DND-41 (cell line): ENCODE measurements at regions not wholly inside any gene's neighbourhood (a gene's known extent, or its start where the extent isn't known, plus 50 kb on each side); places are given as distances from the start of the nearest gene placed in this dataset.

Experiments
- ATAC-seq: fragments of 200-7000 bp; cut with Tn5 transposase; 3 replicates; pipeline ENCODE4 v1.9.1; 2021; ENCODE audit warnings: low read depth; ENCODE audit not compliant: insufficient read depth
- DNase-seq: peaks from one replicate; pipeline ENCODE4 v3.0.0-alpha.2; 2020
- H2AFZ ChIP-seq: 2 replicates; pipeline ENCODE4 v1.6.0; 2012; ENCODE audit warnings: low read depth, low read length
- H3K27ac ChIP-seq: 2 replicates; pipeline ENCODE4 v1.5.1; 2012; ENCODE audit warnings: low read length, inconsistent platforms
- H3K27me3 ChIP-seq: fragments of 200-600 bp; sonication (generic); 2 replicates; pipeline ENCODE4 v1.6.0; 2012; ENCODE audit warnings: low read length, mild to moderate bottlenecking, inconsistent platforms; ENCODE audit not compliant: insufficient read depth, poor library complexity
- H3K36me3 ChIP-seq: 2 replicates; pipeline ENCODE4 v1.5.1; 2012; ENCODE audit warnings: low read length, inconsistent platforms; ENCODE audit not compliant: insufficient read depth
- H3K4me1 ChIP-seq: 2 replicates; pipeline ENCODE4 v1.5.1; 2012; ENCODE audit warnings: mild to moderate bottlenecking, low read length; ENCODE audit not compliant: insufficient read depth
- H3K4me2 ChIP-seq: 2 replicates; pipeline ENCODE4 v1.6.0; 2012; ENCODE audit warnings: mild to moderate bottlenecking, moderate library complexity, low read length, inconsistent platforms; ENCODE audit not compliant: insufficient read depth
- H3K4me3 ChIP-seq, 2 experiments: fragments of 200-600 bp in 1 of 2; shearing (Covaris generic) in 1 of 2; 2 replicates each; pipeline ENCODE4 v1.5.1; 2012 to 2016; ENCODE audit warnings: inconsistent platforms in 2 of 2, low read length in 2 of 2, mild to moderate bottlenecking in 2 of 2, low read depth in 1 of 2, moderate library complexity in 1 of 2
- H3K79me2 ChIP-seq: 2 replicates; pipeline ENCODE4 v1.6.0; 2012; ENCODE audit warnings: low read length, inconsistent platforms; ENCODE audit not compliant: insufficient read depth
- H3K9ac ChIP-seq: 2 replicates; pipeline ENCODE4 v1.6.0; 2012; ENCODE audit warnings: low read depth, mild to moderate bottlenecking, inconsistent platforms, low read length, moderate library complexity
- H3K9me3 ChIP-seq: 2 replicates; pipeline ENCODE4 v1.5.1; 2012; ENCODE audit warnings: low read length, moderate library complexity, mild to moderate bottlenecking, inconsistent platforms; ENCODE audit not compliant: insufficient read depth, severe bottlenecking
- H4K20me1 ChIP-seq: 2 replicates; pipeline ENCODE4 v1.6.0; 2012; ENCODE audit warnings: low read length; ENCODE audit not compliant: insufficient read depth
- CTCF ChIP-seq: IDR thresholded peaks from 2 replicates; pipeline ENCODE4 v1.5.1; 2012; ENCODE audit warnings: borderline replicate concordance, low read length, moderate library complexity, mild to moderate bottlenecking; ENCODE audit not compliant: poor library complexity, severe bottlenecking; ENCODE audit errors: extremely low read depth
- EZH2 ChIP-seq: IDR thresholded peaks from 3 replicates; pipeline ENCODE4 v1.6.1; 2012; ENCODE audit warnings: borderline replicate concordance, low read depth, mild to moderate bottlenecking, moderate library complexity, low read length, inconsistent platforms; ENCODE audit not compliant: severe bottlenecking

GRCh38 chr15:98446083-98446482 is 202.3 kb upstream of the IGF1R start:
- no peaks in the 10 kb centered on the region for H3K9me3 ChIP-seq
- H3K9ac ChIP-seq: no peak overlapping the region
- H3K79me2 ChIP-seq: no peaks in the 10 kb centered on the region
- no peak overlapping the region for H2AFZ ChIP-seq
- no peak overlapping the region for H3K4me3 ChIP-seq
- H3K4me2 ChIP-seq: no peak overlapping the region
- no peaks in the 10 kb centered on the region for H3K36me3 ChIP-seq
- H3K27me3 ChIP-seq: no peaks in the 10 kb centered on the region
- no peaks in the 10 kb centered on the region for H4K20me1 ChIP-seq
- peaks cover 5% of the 10 kb centered on the region; the same call in 1 of the 2 replicates for H3K4me1 ChIP-seq
- H3K27ac ChIP-seq: no peak overlapping the region
- ATAC-seq (no peak), DNase-seq (no peak)
- no peak for TF ChIP-seq EZH2
- no peak for TF ChIP-seq CTCF

- H4K20me1 ChIP-seq: no peaks in the 10 kb centered on the region
- H3K27ac ChIP-seq: no peak overlapping the region
- ATAC-seq (no peak), DNase-seq (no peak)
- no peak overlapping the region for H3K4me3 ChIP-seq
- peaks cover 5% of the 10 kb centered on the region; the same call in 1 of the 2 replicates for H3K4me1 ChIP-seq
- H2AFZ ChIP-seq: no peak overlapping the region
- H3K79me2 ChIP-seq: no peaks in the 10 kb centered on the region
- no peaks in the 10 kb centered on the region for H3K27me3 ChIP-seq
- H3K4me2 ChIP-seq: no peak overlapping the region
- TF ChIP-seq EZH2: no peak
- TF ChIP-seq CTCF: no peak
- no peaks in the 10 kb centered on the region for H3K36me3 ChIP-seq
- no peak overlapping the region for H3K9ac ChIP-seq
- no peaks in the 10 kb centered on the region for H3K9me3 ChIP-seq
These were observed 201.3 kb upstream of the IGF1R start for GRCh38 chr15:98447069-98447468.

GRCh38 chr15:98451236-98451635 is 197.1 kb upstream of the IGF1R start:
- no peak overlapping the region for H2AFZ ChIP-seq
- H3K4me3 ChIP-seq: no peak overlapping the region
- no peak for ATAC-seq
- H3K9me3 ChIP-seq: no peaks in the 10 kb centered on the region
- H3K4me2 ChIP-seq: no peak overlapping the region
- no peak for TF ChIP-seq CTCF
- TF ChIP-seq EZH2: no peak
- H4K20me1 ChIP-seq: no peaks in the 10 kb centered on the region
- H3K27me3 ChIP-seq: no peaks in the 10 kb centered on the region
- no peaks in the 10 kb centered on the region for H3K79me2 ChIP-seq
- no peak overlapping the region for H3K9ac ChIP-seq
- H3K36me3 ChIP-seq: no peaks in the 10 kb centered on the region
- H3K4me1 ChIP-seq: no peaks in the 10 kb centered on the region
- DNase-seq: no peak
- H3K27ac ChIP-seq: no peak overlapping the region

DNA sequence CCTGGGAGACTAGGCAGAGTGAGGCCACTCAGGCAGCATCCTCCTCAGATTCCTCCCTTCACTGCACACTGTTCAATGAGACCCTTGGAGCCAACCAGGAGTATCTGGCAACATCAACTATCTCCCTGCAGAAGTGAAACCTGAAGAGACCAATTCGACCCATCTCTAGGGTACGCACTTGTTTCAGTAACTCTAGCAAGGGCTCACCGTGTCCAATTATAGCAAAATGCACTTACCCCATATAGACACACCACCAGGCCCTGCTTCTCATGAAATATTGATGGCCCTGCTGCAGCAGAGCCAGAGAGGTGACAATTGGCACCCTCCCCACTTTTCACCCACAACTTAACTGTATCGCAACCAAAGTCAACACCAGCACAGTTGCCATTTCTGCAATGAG is 196.1 kb upstream of the IGF1R start:
- H3K4me2 ChIP-seq: no peak overlapping the region
- H2AFZ ChIP-seq: no peak overlapping the region
- no peaks in the 10 kb centered on the region for H3K9me3 ChIP-seq
- H3K27ac ChIP-seq: no peak overlapping the region
- no peak for DNase-seq
- H3K9ac ChIP-seq: no peak overlapping the region
- H3K36me3 ChIP-seq: no peaks in the 10 kb centered on the region
- no peaks in the 10 kb centered on the region for H3K79me2 ChIP-seq
- no peaks in the 10 kb centered on the region for H3K4me1 ChIP-seq
- no peak for ATAC-seq
- no peaks in the 10 kb centered on the region for H4K20me1 ChIP-seq
- no peak for TF ChIP-seq CTCF
- TF ChIP-seq EZH2: no peak
- no peak overlapping the region for H3K4me3 ChIP-seq
- H3K27me3 ChIP-seq: no peaks in the 10 kb centered on the region
